ENCODE measurements at regions not wholly inside any gene's neighbourhood (a gene's known extent, or its start where the extent isn't known, plus 50 kb on each side); places are given as distances from the start of the nearest gene placed in this dataset.

DNA sequence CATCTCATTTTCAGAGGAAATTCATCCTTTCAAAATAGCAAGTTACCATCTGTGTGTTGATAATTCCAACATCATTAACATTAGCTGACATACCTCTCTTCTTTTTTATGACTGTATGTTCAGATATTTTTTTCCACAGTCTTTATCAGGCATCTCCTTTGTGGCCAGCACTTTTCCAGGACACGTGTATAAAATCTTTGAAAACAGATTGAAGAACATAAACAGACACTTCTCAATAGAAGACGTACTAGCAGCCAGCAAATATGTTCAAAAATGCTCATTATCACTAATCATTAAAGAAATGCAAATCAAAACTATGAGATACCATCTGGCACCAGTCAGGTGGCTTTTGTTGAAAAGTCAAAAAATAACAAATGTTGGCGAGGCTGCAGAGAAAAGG, 734.3 kb downstream of the SEMA5A start:
- no peak overlapping the region for H3K9ac ChIP-seq (ENCODE audit: control insufficient read depth, extremely low read depth, insufficient read depth, low read length)
- FAIRE-seq = no peak
- no peaks in the 10 kb centered on the region for H3K4me1 ChIP-seq (ENCODE audit: control insufficient read depth, extremely low read depth, insufficient read depth, low read length)
- no peak overlapping the region for H3K4me2 ChIP-seq (ENCODE audit: control insufficient read depth, extremely low read depth, insufficient read depth, low read depth, low read length)
- DNase-seq (ENCODE audit: low read depth, low spot score) = no peak
- H3K27ac ChIP-seq (ENCODE audit: control insufficient read depth, insufficient read depth, low read length) = no peak overlapping the region
- no peak overlapping the region for H3K4me3 ChIP-seq (ENCODE audit: control insufficient read depth in 2 of 3, extremely low read depth in 1 of 3, insufficient read depth in 2 of 3, low read depth in 1 of 3, low read length in 3 of 3)
- H3K27me3 ChIP-seq (ENCODE audit: control insufficient read depth, extremely low read depth, insufficient read depth, low read length) = no peaks in the 10 kb centered on the region
- no peak overlapping the region for H2AFZ ChIP-seq (ENCODE audit: control insufficient read depth, low read length)
- no peaks in the 10 kb centered on the region for H3K79me2 ChIP-seq (ENCODE audit: control insufficient read depth, insufficient read depth, low read length)
- no peaks in the 10 kb centered on the region for H4K20me1 ChIP-seq (ENCODE audit: control insufficient read depth, extremely low read depth, insufficient read depth, low read length)
- TF ChIP-seq EZH2 (IDR thresholded peaks at IDR 0.05; ENCODE audit: low read length) = no peak
- TF ChIP-seq, protein P1, sequence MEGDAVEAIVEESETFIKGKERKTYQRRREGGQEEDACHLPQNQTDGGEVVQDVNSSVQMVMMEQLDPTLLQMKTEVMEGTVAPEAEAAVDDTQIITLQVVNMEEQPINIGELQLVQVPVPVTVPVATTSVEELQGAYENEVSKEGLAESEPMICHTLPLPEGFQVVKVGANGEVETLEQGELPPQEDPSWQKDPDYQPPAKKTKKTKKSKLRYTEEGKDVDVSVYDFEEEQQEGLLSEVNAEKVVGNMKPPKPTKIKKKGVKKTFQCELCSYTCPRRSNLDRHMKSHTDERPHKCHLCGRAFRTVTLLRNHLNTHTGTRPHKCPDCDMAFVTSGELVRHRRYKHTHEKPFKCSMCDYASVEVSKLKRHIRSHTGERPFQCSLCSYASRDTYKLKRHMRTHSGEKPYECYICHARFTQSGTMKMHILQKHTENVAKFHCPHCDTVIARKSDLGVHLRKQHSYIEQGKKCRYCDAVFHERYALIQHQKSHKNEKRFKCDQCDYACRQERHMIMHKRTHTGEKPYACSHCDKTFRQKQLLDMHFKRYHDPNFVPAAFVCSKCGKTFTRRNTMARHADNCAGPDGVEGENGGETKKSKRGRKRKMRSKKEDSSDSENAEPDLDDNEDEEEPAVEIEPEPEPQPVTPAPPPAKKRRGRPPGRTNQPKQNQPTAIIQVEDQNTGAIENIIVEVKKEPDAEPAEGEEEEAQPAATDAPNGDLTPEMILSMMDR (optimal IDR thresholded peaks at IDR 0.05 in 1 of 3, IDR thresholded peaks at IDR 0.05 in 1 of 3, conservative IDR thresholded peaks at IDR 0.05 in 1 of 3; ENCODE audit: extremely low read depth in 1 of 3, insufficient read depth in 2 of 3, low read length in 3 of 3) = no peak
- H3K9me3 ChIP-seq (ENCODE audit: control insufficient read depth, low read depth, low read length) = no peaks in the 10 kb centered on the region
- H3K9me1 ChIP-seq (ENCODE audit: control insufficient read depth, extremely low read depth, insufficient read depth, low read length) = no peaks in the 10 kb centered on the region
- H3K36me3 ChIP-seq (ENCODE audit: control insufficient read depth in 2 of 2, extremely low read depth in 1 of 2, insufficient read depth in 2 of 2, low read length in 2 of 2) = no peaks in the 10 kb centered on the region
- dilution Hi-C loops (cut with MboI; ENCODE audit: extremely low pct_ligation_motif_present, low sequenced_read_pairs) = no loop called here

- Histone ChIP-seq H3K27ac (ENCODE audit: control insufficient read depth, insufficient read depth, low read length) (no peak overlapping the region), H3K4me2 (ENCODE audit: control insufficient read depth, extremely low read depth, insufficient read depth, low read depth, low read length) (no peak overlapping the region), H3K79me2 (ENCODE audit: control insufficient read depth, insufficient read depth, low read length) (no peaks in the 10 kb centered on the region), H3K4me3 (ENCODE audit: control insufficient read depth in 2 of 3, extremely low read depth in 1 of 3, insufficient read depth in 2 of 3, low read depth in 1 of 3, low read length in 3 of 3) (no peak overlapping the region), H3K27me3 (ENCODE audit: control insufficient read depth, extremely low read depth, insufficient read depth, low read length) (no peaks in the 10 kb centered on the region), H3K9me1 (ENCODE audit: control insufficient read depth, extremely low read depth, insufficient read depth, low read length) (no peaks in the 10 kb centered on the region), H2AFZ (ENCODE audit: control insufficient read depth, low read length) (no peak overlapping the region), H4K20me1 (ENCODE audit: control insufficient read depth, extremely low read depth, insufficient read depth, low read length) (no peaks in the 10 kb centered on the region), H3K4me1 (ENCODE audit: control insufficient read depth, extremely low read depth, insufficient read depth, low read length) (no peaks in the 10 kb centered on the region), H3K36me3 (ENCODE audit: control insufficient read depth in 2 of 2, extremely low read depth in 1 of 2, insufficient read depth in 2 of 2, low read length in 2 of 2) (no peaks in the 10 kb centered on the region), H3K9ac (ENCODE audit: control insufficient read depth, extremely low read depth, insufficient read depth, low read length) (no peak overlapping the region), H3K9me3 (ENCODE audit: control insufficient read depth, low read depth, low read length) (no peaks in the 10 kb centered on the region)
- no peak for FAIRE-seq
- DNase-seq (ENCODE audit: low read depth, low spot score) = no peak
- TF ChIP-seq, protein P1 (optimal IDR thresholded peaks at IDR 0.05 in 1 of 3, IDR thresholded peaks at IDR 0.05 in 1 of 3, conservative IDR thresholded peaks at IDR 0.05 in 1 of 3; ENCODE audit: extremely low read depth in 1 of 3, insufficient read depth in 2 of 3, low read length in 3 of 3) = no peak
- TF ChIP-seq EZH2 (IDR thresholded peaks at IDR 0.05; ENCODE audit: low read length) = no peak
- dilution Hi-C loops (cut with MboI; ENCODE audit: extremely low pct_ligation_motif_present, low sequenced_read_pairs) = no loop called here
These were observed 732.7 kb downstream of the SEMA5A start for GRCh38 chr5:8813180-8813579.

Data from keratinocyte (primary cell).